ENCODE measurements at regions not wholly inside any gene's neighbourhood (a gene's known extent, or its start where the extent isn't known, plus 50 kb on each side); places are given as distances from the start of the nearest gene placed in this dataset.

GRCh38 chr9:108297073-108297472 is 558.7 kb downstream of the ACTL7B start:
- TF ChIP-seq CTCF (IDR thresholded peaks at IDR 0.05; ENCODE audit: low read depth, low read length) = no peak
- TF ChIP-seq EZH2phosphoT487 (IDR thresholded peaks at IDR 0.05; ENCODE audit: low read depth) = no peak
